SK-N-MC (cell line): ENCODE measurements at regions not wholly inside any gene's neighbourhood (a gene's known extent, or its start where the extent isn't known, plus 50 kb on each side); places are given as distances from the start of the nearest gene placed in this dataset.

ENCODE experiments used
- DNase-seq: peaks from one replicate; pipeline ENCODE4 v3.0.0-alpha.2; 2011; ENCODE audit warnings: low read depth, low spot score
- H3K27ac ChIP-seq: fragments of 200-600 bp; sonication (generic); 2 replicates; pipeline ENCODE4 v1.5.1; 2016; ENCODE audit warnings: mixed run types
- H3K36me3 ChIP-seq: fragments of 200-600 bp; sonication (generic); 2 replicates; pipeline ENCODE4 v1.6.1; 2017; ENCODE audit warnings: antibody characterized with exemption, low read length, mixed read lengths; ENCODE audit not compliant: insufficient read depth
- H3K4me3 ChIP-seq: fragments of 200-600 bp; sonication (generic); 2 replicates; pipeline ENCODE4 v1.5.1; 2016
- H3K9ac ChIP-seq: fragments of 200-600 bp; sonication (generic); 2 replicates; pipeline ENCODE4 v1.8.0; 2017; ENCODE audit warnings: mixed run types, mixed read lengths; ENCODE audit not compliant: insufficient read length
- H3K9me3 ChIP-seq: fragments of 200-600 bp; sonication (generic); 2 replicates; pipeline ENCODE4 v1.6.1; 2017; ENCODE audit warnings: low read depth, mild to moderate bottlenecking, antibody characterized with exemption, low read length, moderate library complexity, mixed read lengths
- EZH2 ChIP-seq: fragments of 200-600 bp; sonication (generic); IDR thresholded peaks from one replicate; pipeline ENCODE4 v1.6.1; 2017; ENCODE audit warnings: antibody characterized with exemption
- FOXP2 ChIP-seq: optimal IDR thresholded peaks from 2 replicates; pipeline ENCODE3; 2011; ENCODE audit warnings: mild to moderate bottlenecking, moderate library complexity; ENCODE audit not compliant: insufficient read depth; ENCODE audit errors: extremely low read length, control extremely low read depth
- POLR2AphosphoS5 ChIP-seq: IDR thresholded peaks from 2 replicates; pipeline ENCODE4 v1.6.1; 2012; ENCODE audit warnings: mild to moderate bottlenecking, low read depth, low read length, borderline replicate concordance

DNA sequence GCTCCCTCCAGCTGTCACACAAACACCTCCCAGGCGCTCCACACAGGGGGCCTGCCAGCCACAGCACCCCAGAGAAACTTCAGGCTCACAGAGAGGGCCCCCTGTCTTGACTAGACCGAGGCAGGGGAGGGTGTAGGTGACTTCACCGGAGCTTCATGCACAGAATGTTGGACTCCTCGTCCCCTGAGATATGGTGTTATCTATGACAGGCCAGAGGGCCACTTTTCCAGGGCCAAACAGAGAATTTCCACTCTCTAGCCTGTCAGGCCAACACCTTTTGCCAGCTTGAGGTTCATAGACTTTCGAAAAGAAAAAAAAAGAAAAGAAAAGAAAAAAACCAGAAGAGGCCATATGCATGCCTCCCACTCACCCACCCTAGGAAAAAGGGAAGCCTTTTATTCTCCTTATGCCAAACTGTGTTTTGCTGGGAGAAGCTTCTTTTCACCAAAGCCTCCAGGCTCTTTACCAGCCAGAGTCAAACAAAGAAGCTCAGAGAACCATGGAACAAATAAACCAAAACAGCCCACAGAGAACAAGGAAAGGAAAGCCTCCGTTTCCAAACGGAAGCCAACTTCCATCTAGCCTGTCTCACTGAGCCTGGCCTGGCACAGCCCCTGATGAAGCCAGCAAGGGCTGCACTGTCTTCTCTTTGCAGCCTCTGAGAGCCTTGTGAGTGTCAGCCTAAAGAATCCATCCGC, 313.2 kb upstream of the JARID2 start:
- H3K9me3 ChIP-seq, result no peaks in the 10 kb centered on the region
- peak overlapping the region; percentile 23 for H3K9ac ChIP-seq
- DNase-seq, result peak; percentile 34
- H3K36me3 ChIP-seq, result no peaks in the 10 kb centered on the region
- no peak for TF ChIP-seq EZH2
- TF ChIP-seq POLR2AphosphoS5, result no peak
- no peak for TF ChIP-seq FOXP2
- peak overlapping the region; percentile 89 for H3K27ac ChIP-seq
- H3K4me3 ChIP-seq, result no peak overlapping the region

DNA sequence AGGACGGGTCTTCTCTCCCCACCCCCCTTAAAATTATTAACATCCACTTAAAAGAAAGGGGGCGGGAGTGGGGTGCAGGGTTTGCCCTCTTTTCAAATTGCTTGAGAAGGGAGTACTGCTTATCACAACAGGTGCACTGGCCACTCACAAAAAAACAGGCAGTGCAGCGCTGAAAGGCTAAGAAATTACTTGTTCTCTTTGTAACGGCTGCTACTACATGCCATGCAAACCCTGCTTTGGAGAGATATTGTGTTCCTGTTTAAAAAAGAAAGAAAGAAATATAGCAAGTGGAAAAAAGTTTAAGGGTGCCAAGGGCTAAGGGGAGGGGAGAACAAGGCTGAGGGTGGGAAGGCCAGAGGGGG, 312.7 kb upstream of the JARID2 start:
- peak overlapping the region; percentile 23 for H3K9ac ChIP-seq
- no peaks in the 10 kb centered on the region for H3K9me3 ChIP-seq
- H3K4me3 ChIP-seq, result no peak overlapping the region
- TF ChIP-seq FOXP2, result no peak
- no peak for TF ChIP-seq EZH2
- TF ChIP-seq POLR2AphosphoS5, result no peak
- no peaks in the 10 kb centered on the region for H3K36me3 ChIP-seq
- peak overlapping the region; percentile 89 for H3K27ac ChIP-seq
- DNase-seq, result no peak

DNA sequence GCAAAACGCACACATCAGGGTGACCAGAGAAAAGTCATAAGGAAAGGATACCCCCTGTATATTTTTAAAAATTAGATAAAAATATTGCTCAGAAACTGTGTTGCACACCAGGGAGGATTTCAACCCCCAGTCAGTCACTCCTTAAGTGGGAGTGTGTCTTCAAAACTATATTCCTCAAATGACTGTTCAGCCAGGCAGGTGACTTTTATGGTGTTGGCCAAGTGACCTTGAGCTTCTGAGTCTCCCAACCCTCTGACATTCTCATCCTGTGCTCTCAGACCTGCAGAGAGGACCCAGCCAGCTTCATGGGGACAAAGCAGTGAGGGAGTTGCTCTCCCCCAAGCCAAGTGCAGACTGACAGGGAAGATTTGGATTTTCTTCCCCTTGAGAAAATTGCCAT, 311.9 kb upstream of the JARID2 start:
- DNase-seq, result no peak
- Histone ChIP-seq H3K27ac (no peak overlapping the region), H3K9me3 (no peaks in the 10 kb centered on the region), H3K4me3 (no peak overlapping the region), H3K36me3 (no peaks in the 10 kb centered on the region), H3K9ac (no peak overlapping the region)
- no peak for TF ChIP-seq POLR2AphosphoS5
- TF ChIP-seq EZH2, result no peak
- TF ChIP-seq FOXP2, result no peak

DNA sequence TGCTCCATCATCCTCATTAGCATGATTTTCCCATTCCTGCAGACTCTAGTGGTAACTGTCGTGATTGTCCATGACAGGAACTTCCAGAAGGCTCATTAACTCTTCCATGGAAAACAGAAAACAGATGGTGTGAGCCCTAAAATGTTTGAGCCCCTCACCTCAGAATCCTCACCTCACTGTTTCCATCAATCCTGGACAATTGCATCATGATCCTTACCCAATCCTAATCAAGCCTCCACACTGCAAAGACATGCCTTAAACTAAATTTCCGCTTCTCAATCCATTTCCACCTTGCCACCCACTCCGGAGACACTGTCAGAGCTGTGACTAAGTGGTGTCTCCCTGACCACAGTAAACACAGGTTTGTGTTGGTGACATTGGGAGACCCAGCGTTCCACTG, 311.0 kb upstream of the JARID2 start:
- no peak for DNase-seq
- no peak overlapping the region for H3K4me3 ChIP-seq
- no peak for TF ChIP-seq EZH2
- TF ChIP-seq FOXP2, result no peak
- no peak for TF ChIP-seq POLR2AphosphoS5

DNA sequence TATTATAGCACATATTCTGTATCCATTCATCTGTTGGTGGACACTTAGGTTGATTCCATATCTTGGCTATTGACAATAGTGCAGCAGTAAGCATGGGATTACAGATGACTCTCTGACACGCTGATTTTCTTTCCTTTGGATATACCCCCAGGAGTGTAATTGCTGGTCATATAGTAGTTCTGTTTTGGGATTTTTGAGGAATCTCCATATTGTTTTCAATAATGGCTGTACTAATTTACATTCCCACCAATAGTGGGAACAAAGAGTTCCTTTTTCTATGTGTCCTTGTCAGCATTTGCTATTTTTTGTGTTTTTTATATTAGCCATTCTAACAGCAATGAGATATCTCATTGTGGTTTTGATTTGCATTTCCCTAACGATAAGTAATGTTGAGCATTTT, 309.0 kb upstream of the JARID2 start:
- Histone ChIP-seq H3K9me3 (no peaks in the 10 kb centered on the region), H3K27ac (no peak overlapping the region), H3K36me3 (no peaks in the 10 kb centered on the region), H3K9ac (no peak overlapping the region), H3K4me3 (no peak overlapping the region)
- TF ChIP-seq FOXP2 (no peak), EZH2 (no peak), POLR2AphosphoS5 (no peak)
- no peak for DNase-seq

More for the DNA sequence above, 311.0 kb upstream of the JARID2 start:
- Histone ChIP-seq H3K36me3 (no peaks in the 10 kb centered on the region), H3K9ac (no peak overlapping the region), H3K27ac (no peak overlapping the region), H3K9me3 (no peaks in the 10 kb centered on the region)

DNA sequence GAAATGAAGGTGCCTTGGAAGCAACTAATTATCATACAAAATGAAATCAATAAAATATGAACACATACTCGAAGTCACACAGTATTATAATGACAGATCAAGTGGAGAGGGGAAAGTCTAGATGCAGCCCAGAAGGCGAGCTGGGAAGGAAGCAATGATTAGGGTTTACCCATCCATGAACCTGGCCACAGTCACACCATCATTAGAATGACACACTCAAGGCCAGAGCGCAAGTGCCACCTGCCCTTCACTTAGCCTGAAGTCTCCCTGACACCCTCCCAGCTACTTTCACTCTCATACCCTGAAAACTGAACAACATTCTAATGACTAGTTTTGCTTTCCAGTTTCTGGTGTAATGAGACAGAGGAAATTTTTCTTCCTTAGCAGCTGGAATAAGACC, 302.8 kb upstream of the JARID2 start:
- no peak for DNase-seq
- no peak for TF ChIP-seq POLR2AphosphoS5
- no peak for TF ChIP-seq FOXP2
- no peak for TF ChIP-seq EZH2

DNA sequence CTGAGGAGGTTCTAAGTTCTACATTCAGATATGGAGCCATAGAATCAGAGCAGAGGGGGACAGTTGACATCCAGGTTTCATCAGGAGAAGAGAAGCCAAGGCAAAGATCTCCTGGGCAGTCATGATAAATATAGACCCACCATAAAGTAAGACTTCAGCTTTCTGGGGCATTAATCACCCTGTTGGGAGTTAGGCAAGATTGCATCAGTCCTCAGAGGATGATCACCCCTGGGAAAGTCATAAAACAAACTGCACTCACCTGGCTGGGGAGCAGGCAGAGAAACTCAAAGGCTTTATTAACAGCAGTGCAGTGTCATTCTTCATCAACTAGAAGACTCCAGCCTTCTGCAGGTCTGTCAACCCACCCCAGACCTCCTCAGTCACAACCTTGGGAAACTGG, 301.3 kb upstream of the JARID2 start:
- no peak for DNase-seq
- no peak overlapping the region for H3K27ac ChIP-seq
- no peak for TF ChIP-seq EZH2
- no peak for TF ChIP-seq POLR2AphosphoS5
- TF ChIP-seq FOXP2, result no peak
- no peaks in the 10 kb centered on the region for H3K9me3 ChIP-seq
- no peak overlapping the region for H3K4me3 ChIP-seq
- no peaks in the 10 kb centered on the region for H3K36me3 ChIP-seq
- no peak overlapping the region for H3K9ac ChIP-seq

More for the DNA sequence above, 302.8 kb upstream of the JARID2 start:
- Histone ChIP-seq H3K9me3 (no peaks in the 10 kb centered on the region), H3K36me3 (no peaks in the 10 kb centered on the region), H3K27ac (no peak overlapping the region), H3K4me3 (no peak overlapping the region), H3K9ac (no peak overlapping the region)

DNA sequence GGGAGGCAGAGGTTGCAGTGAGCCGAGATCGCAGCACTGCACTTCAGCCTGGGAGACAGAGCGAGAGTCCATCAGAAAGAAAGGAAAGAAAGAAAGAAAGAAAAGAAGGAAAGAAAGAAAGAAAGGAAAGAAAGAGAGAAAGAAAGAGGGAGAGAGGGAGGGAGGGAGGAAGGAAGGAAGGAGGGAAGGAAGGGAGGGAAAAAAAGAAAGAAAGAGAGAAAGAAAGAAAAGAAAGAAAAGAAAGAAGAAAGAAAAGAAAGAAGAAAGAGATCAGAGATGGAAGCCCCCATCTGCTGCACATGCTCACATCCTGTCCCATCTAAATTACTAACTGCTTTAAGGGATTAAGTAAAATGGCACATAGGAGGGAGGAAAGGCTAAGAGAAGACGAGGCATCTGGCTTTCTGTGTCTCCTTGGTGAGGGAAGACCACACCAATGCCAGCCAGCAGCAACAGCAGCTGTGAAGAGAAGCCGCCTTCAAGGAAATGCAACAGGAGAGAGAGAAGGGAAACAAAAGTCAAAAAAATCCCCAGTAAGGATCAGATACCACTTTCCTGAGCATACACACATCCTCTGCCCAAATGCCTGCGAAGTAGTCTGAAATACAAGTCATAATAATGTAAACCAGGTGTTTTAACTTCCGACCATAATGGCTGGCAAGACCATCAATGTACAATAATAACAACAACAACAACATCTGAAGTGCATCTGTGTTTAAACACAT, 300.2 kb upstream of the JARID2 start:
- Histone ChIP-seq H3K9ac (no peak overlapping the region), H3K36me3 (no peaks in the 10 kb centered on the region), H3K4me3 (no peak overlapping the region), H3K27ac (no peak overlapping the region), H3K9me3 (no peaks in the 10 kb centered on the region)
- no peak for DNase-seq
- TF ChIP-seq FOXP2 (no peak), POLR2AphosphoS5 (no peak), EZH2 (no peak)
